Pancreas (tissue), 10 donors: ENCODE measurements at regions not wholly inside any gene's neighbourhood (a gene's known extent, or its start where the extent isn't known, plus 50 kb on each side); places are given as distances from the start of the nearest gene placed in this dataset.

Experiments
- ATAC-seq, 4 donors: fragments of 200-7000 bp; cut with Tn5 transposase; one replicate each; pipeline versions ENCODE4 v1.8.0 to v1.9.1; 2020; ENCODE audit warnings: mild to moderate bottlenecking in 4 of 4, moderate library complexity in 4 of 4
- DNase-seq, 6 donors: peaks; one replicate each; pipeline ENCODE4 v3.0.0-alpha.2; 2020
- FAIRE-seq: peaks from 2 replicates; lab custom pipeline; 2012; peaks lifted over from hg19 to GRCh38; lab: Jason Lieb, UNC
- H3K27ac ChIP-seq, 4 donors: fragments of 200-600 bp; sonication (generic); 1 replicate in 3 of 4; 2 replicates in 1 of 4; pipeline versions ENCODE4 v1.5.0 to v1.8.0; 2020
- H3K27me3 ChIP-seq, 4 donors: fragments of 200-600 bp; one replicate each; pipeline ENCODE4 v1.8.0; 2021
- H3K36me3 ChIP-seq, 3 donors: fragments of 200-600 bp; sonication (generic) in 1 of 3; one replicate each; pipeline versions ENCODE4 v1.5.0 to v1.8.0; 2020 to 2021
- H3K4me1 ChIP-seq, 3 donors: fragments of 200-600 bp; one replicate each; pipeline ENCODE4 v1.8.0; 2021
- H3K4me3 ChIP-seq, 4 donors: fragments of 200-600 bp; sonication (generic) in 2 of 4; one replicate each; pipeline versions ENCODE4 v1.5.0 to v1.8.0; 2020 to 2021
- H3K9me3 ChIP-seq, 4 donors: fragments of 200-600 bp; one replicate each; pipeline ENCODE4 v1.8.0; 2021
- CTCF ChIP-seq, 4 donors: fragments of 200-600 bp; sonication (generic) in 3 of 4; IDR thresholded peaks; one replicate each; pipeline versions ENCODE4 v1.5.0 to v1.8.0; 2021; ENCODE audit warnings: antibody characterized with exemption in 4 of 4
- WGBS, 2 donors: extraction: QIAGEN DNeasy Blood & Tissue Kit; methylation state at CpG; one replicate each; pipeline ENCODE4 v1.1.7; 2013; 5-methylcytosine and 5-hydroxymethylcytosine counted together
- intact Hi-C, 3 donors: fragments of 100-400 bp; cut with DNase I; formaldehyde crosslinking; loops; one replicate each; pipeline versions ENCODE4 v1.11.1 to v1.14.2; 2022
- donor health status: healthy with polysubstance abuse.
- donor health status: DM: no; HTN: no; CAD: no; lungs with moderate emphysema.
- donor health status: DM: no; HTN: no; CAD: no.
- donor health status: control.
- donor health status: control.
- donor health status: Bipolar disorder and iron deficiency.
- donor health status: DM: yes; HTN: yes; CAD: no.
- donor health status: DM: no; HTN: no; CAD: no.
- donor health status: DM: no; HTN: no; CAD: no.
- donor health status: DM: yes; HTN: yes; CAD: no.

- no peak for ATAC-seq
- TF ChIP-seq CTCF (IDR thresholded peaks at IDR 0.05), result no peak
- Histone ChIP-seq H3K4me3 (no peak overlapping the region), H3K4me1 (no peaks in the 10 kb centered on the region), H3K9me3 (no peaks in the 10 kb centered on the region), H3K27me3 (no peaks in the 10 kb centered on the region), H3K27ac (no peak overlapping the region), H3K36me3 (no peaks in the 10 kb centered on the region)
- intact Hi-C loops, result no loop called here
- DNase-seq, result no peak
- FAIRE-seq, result no peak
- 80 to 91% methylated on average over 4 of the region's 4 CpGs for WGBS, 2 donors
Observed at GRCh38 chr9:4435197-4435596, 55.1 kb upstream of the SLC1A1 start.

- intact Hi-C loops, result no loop called here
- FAIRE-seq (no peak), DNase-seq (no peak), ATAC-seq (no peak)
- Histone ChIP-seq H3K27me3 (no peaks in the 10 kb centered on the region), H3K27ac (no peak overlapping the region), H3K36me3 (no peaks in the 10 kb centered on the region), H3K4me1 (no peaks in the 10 kb centered on the region), H3K4me3 (no peak overlapping the region), H3K9me3 (no peaks in the 10 kb centered on the region)
- TF ChIP-seq CTCF (IDR thresholded peaks at IDR 0.05), result no peak
- WGBS, 2 donors, result 75 to 83% methylated on average over 4 of the region's 4 CpGs
Observed at GRCh38 chr9:4433379-4433778, 56.9 kb upstream of the SLC1A1 start.

GRCh38 chr9:4430432-4431261 lies 59.6 kb upstream of the SLC1A1 start:
- Histone ChIP-seq H3K27me3 (no peaks in the 10 kb centered on the region), H3K36me3 (no peaks in the 10 kb centered on the region), H3K4me3 (no peak overlapping the region), H3K27ac (no peak overlapping the region), H3K4me1 (no peaks in the 10 kb centered on the region), H3K9me3 (no peaks in the 10 kb centered on the region)
- FAIRE-seq (no peak), DNase-seq (no peak), ATAC-seq (no peak)
- intact Hi-C loops, result no loop called here
- TF ChIP-seq CTCF (IDR thresholded peaks at IDR 0.05), result no peak
- WGBS, 2 donors, result 67 to 71% methylated on average over 3 of the region's 3 CpGs

- ATAC-seq, result peak in 1 of 4 donors; percentile 57
- no peak for TF ChIP-seq CTCF (IDR thresholded peaks at IDR 0.05)
Observed at GRCh38 chr9:4425319-4426045, 64.8 kb upstream of the SLC1A1 start.

GRCh38 chr9:4424891-4425290 lies 65.4 kb upstream of the SLC1A1 start:
- no peaks in the 10 kb centered on the region for H3K27me3 ChIP-seq
- 61 to 69% methylated on average over 4 of the region's 4 CpGs for WGBS, 2 donors
- ATAC-seq, result no peak
- no peaks in the 10 kb centered on the region for H3K9me3 ChIP-seq
- no peak for FAIRE-seq
- no peaks in the 10 kb centered on the region for H3K4me1 ChIP-seq
- H3K36me3 ChIP-seq, result no peaks in the 10 kb centered on the region
- intact Hi-C loops, result no loop called here
- no peak overlapping the region for H3K27ac ChIP-seq
- H3K4me3 ChIP-seq, result no peak overlapping the region
- no peak for TF ChIP-seq CTCF (IDR thresholded peaks at IDR 0.05)
- DNase-seq, result no peak

More at GRCh38 chr9:4425319-4426045, 64.8 kb upstream of the SLC1A1 start:
- no peaks in the 10 kb centered on the region for H3K27me3 ChIP-seq
- WGBS, 2 donors, result 71 to 85% methylated on average over 4 of the region's 4 CpGs
- no peak for DNase-seq
- no peaks in the 10 kb centered on the region for H3K36me3 ChIP-seq
- no peak overlapping the region for H3K27ac ChIP-seq
- no peaks in the 10 kb centered on the region for H3K4me1 ChIP-seq
- intact Hi-C loops, result no loop called here
- H3K9me3 ChIP-seq, result no peaks in the 10 kb centered on the region
- H3K4me3 ChIP-seq, result no peak overlapping the region
- no peak for FAIRE-seq
